GM19397 (cell line): ENCODE measurements at regions not wholly inside any gene's neighbourhood (a gene's known extent, or its start where the extent isn't known, plus 50 kb on each side); places are given as distances from the start of the nearest gene placed in this dataset.
"Not testable (repeated sequence)": the region's sequence is repeated elsewhere in the genome, so short reads cannot be mapped to it uniquely, and the experiment has no call there.

Experiments used
- ATAC-seq: cut with Tn5 transposase; IDR thresholded peaks from one replicate; pipeline ENCODE4 v1.9.1; 2021; ENCODE audit warnings: mild to moderate bottlenecking, moderate library complexity; ENCODE audit not compliant: unreplicated experiment

GRCh38 chr16:85445779-85446222, 167.3 kb upstream of the GSE1 start:
- ATAC-seq = no peak

GRCh38 chr16:85446951-85447692, 166.0 kb upstream of the GSE1 start:
- no peak for ATAC-seq

DNA sequence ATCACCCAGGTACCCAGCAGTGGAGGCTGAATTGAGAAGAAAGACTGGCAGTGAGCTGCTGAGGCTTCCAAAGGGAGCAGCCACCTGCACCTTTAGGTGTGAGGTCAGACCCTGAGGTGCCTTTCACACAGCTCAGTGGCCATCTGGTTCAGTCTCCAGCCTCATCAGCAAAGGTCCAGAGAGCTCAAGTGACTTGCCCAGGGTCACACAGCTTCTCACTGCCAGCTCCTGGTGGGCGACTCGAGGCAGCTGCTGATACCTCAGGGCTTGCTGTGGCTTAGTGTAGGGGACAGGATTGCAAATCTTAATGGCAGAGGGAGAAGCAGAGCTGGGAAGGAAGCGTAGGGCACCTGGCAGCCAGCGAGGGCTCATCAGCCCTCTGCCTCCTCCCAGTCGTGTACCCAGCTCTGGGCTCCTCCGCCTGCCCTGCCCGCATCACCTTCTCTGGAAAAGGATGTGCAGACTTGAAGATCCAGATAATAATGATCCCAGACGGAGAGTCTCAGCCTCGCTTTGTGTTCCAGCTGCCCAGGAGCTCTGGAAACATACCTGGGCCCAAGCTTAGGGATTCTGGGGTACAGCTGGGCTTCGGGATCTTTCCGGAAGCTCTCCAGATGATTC, 165.3 kb upstream of the GSE1 start:
- ATAC-seq = no peak

DNA sequence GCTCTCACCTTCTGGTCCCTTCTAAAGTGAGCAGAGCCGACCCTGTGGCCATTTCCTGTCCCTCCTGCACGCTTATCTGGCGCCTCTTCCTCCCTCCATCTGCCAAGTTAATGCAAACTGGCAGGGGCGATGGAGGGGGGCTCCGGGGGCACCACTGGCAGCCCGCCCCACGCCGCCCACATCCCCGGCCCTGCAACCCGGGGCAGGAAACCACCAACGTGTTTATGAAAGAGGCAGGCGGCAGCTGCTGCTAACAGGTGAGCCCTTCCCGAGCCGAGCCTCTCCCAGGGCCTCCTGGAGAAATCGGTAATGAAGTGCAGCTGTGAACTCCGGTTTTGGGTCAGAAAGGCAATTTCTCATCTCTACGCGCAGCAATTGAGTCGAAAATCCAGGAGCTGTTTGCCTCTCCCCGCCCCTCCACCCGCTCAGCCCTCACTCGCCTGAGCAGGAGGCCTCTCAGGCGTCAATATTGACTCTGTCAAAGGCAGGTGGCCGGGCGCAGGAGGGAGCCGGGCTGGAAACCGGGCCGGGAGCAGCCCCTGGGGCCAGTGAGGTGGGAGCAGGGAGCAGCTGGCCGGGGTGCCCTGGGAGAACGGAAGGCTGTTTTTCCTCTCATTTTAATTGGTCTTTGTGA, 164.4 kb upstream of the GSE1 start:
- no peak for ATAC-seq

- no peak for ATAC-seq
These were observed 163.8 kb upstream of the GSE1 start for GRCh38 chr16:85449191-85449884.

DNA sequence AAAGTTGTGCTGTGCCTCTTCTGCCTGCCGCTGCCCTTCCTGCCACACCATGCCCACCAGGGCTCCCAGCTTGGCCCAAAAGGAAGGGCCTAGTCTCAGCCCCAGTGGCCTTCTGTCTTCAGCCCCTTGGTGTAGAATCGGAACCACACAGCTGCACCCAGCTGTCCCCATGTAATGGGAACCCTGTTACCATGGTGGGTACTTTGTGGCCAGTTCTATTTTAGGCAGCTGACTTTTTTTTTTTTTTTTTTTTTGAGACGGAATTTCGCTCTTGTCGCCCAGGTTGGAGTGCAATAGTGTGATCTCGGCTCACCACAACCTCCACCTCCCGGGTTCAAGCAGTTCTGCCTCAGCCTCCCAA, 163.3 kb upstream of the GSE1 start:
- no peak for ATAC-seq

DNA sequence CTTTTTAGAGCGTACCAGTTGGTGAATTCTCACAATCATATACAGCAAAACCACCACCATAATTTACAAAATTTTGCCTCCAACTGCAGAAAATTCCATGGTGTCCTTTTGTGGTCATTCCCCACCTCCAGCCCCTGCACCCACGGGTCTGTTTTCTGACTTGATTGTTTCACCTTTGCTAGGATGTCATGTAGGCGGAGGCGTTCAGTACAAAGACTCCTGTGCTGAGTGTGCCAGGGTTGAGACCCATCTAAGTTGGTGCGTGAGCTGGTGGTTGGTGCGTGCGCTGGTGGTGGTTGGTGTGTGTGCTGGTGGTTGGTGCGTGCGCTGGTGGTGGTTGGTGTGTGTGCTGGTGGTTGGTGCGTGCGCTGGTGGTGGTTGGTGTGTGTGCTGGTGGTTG, 162.0 kb upstream of the GSE1 start:
- not testable (repeated sequence) for ATAC-seq

- no peak for ATAC-seq
These were observed 161.3 kb upstream of the GSE1 start for GRCh38 chr16:85451641-85452363.

DNA sequence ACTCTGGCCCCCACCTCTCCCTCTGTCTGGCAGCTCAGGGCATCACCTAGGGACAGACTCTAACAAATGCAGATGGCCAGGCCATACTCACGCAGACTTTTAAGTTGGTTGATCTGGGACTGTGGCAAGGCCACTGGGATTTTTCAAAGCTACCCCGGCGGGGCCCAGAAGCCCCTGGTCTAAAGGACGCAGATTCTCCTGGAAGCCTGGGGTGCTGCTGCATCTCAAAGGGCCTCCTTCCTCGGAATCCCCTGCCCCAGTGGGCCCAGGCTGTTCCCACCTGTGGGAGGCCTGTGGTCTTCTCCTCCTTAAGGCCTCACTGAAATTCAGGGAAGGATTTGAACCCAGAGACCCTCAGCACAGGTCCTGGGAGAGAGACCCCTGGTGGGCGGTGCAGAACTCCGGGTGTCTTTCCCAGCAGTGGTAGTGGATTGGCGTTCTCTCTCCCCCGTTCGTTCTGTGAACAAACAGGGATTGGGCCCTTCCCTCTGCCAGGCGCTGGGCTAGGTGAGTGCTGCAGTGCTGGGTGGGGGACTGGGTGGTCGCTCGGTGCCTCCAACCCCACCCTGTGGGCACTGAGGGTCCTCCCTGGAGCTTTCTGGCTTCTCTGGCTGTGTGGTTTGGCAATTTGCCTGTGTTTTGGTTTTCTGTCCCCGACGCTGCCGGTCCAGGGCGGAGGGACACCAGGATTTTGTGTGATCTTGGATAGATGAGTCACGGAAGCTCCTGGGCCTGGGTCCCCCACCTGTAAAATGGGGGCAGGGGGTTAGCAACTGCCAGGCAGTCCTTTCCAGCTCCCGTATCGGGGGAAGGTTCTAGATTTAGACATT, 160.5 kb upstream of the GSE1 start:
- no peak for ATAC-seq

GRCh38 chr16:85453194-85453678, 159.9 kb upstream of the GSE1 start:
- ATAC-seq = no peak

DNA sequence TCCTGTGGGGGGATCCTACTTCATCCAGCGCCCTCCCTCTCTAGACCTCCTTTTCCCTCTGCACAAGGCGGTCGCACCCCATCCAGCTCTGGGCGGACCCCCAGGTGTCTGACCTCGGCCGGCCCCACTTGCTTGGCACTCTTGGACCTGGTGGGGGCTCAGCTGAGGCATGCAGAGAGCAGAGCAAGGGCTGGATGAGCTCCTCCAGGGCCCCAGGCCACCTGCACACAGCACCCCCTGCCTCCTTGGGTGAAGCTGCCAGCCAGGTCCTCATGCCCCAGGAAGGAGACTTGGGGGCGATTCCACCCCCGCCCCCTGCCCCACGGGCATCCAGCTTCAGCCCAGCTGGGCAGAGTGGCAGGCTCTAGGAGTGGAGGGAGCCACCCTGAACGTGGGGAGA, 159.4 kb upstream of the GSE1 start:
- ATAC-seq = no peak

DNA sequence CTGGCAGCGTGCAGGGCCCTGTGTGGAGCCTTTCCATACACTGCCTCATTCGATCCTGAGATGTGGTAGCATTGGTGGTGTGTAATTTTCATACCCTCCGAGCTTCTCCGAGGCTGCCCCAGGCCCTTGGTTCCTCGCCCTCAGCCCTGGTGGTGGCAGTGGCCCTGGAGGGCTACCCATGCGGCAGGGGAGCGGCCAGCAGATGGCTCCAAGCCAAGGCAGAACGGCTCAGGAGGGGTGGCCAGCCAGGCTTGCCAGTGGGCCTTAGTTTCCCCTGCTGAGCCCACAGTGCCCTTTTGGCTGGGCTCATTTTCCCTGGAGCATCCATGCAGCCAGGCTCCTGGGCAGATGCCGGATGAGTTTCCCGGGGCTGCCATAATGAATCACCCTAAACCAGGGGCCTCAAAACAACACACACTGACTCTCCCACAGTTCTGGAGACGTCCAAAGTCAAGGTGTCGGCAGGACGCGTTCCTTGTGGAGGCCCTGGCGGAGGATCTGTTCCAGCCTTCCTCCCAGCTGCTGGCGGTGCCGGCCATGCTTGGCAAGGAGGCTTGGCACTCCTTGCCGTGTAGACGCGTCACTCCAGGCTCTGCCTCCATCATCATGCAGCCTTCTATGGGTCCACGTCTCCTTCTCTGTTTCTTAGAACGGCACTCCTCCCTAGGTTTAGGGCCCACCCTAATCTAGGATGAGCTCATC, 158.8 kb upstream of the GSE1 start:
- ATAC-seq = no peak

DNA sequence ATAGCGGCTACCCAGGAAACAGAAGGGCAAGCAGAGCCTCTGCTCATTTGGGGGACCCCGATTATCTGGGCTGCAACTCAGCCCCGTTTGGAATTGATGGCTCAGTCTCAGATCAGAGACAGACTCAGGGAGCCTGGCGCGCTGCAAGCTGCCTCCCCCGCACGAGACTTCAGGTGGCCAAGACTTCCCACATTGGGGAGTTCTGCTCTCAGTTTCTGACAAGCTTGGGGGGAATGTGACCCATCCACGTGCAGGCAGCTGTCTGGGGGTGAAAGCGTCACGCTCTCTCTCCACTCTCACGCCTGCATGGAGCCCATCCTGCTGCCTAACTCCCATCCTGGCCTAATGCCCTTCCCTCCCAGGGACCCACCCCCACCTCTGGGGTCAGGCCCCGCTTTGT, 157.6 kb upstream of the GSE1 start:
- no peak for ATAC-seq

- no peak for ATAC-seq
These were observed 155.8 kb upstream of the GSE1 start for GRCh38 chr16:85457366-85457765.

DNA sequence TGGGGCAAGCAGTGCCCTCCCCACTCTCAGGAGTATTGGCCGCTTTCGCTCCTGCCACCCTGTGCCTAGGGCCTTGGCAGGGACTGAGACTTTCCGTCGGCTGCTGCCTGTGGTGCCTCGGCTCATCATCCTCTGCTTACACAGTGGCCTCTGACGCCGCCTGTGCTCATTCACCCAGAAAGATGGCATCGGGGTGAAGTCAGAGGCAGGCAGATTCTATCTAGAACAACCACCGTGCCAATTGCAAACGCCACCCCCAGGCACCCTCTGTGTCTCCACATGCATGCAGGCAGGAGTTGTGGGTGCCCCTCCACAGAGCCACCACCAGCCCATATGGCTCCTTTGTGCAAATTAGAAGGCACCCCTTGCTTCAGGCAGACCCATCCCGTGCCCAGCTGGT, 154.2 kb upstream of the GSE1 start:
- ATAC-seq = no peak

DNA sequence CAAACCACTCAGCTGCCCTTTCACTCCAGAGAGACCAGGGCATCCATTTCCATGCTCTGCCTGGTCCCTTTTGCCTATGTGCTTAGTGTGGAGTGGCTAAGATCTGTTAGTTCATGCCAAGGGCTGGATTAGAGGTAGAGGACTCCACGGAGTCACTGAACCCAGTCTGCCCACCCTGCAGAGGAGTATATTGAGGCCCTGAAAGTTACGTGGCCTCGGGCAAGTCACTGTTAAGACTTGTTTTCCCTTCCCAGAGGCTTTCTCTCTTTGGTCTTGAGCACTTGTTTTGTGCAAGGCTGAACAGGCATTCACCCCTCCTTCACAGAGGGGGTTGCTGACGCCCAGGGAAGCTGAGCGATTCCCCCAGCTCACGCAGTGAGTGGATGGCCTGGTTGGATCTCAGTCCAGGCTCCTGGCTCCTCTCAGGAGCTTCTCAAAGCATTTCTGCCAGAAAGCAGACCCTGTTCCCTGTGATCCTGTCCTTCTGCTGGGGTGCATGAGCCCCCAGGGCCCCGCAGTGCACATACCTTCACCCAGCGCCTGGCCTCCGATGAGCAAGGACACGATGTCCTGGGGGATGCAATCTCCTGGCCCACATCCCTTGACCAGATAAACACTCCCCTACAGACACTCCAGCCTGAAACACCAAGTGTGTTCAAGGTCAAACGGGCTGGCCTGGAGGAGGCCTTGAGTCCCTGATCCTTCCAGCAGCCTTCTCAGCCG, 153.4 kb upstream of the GSE1 start:
- ATAC-seq = no peak

DNA sequence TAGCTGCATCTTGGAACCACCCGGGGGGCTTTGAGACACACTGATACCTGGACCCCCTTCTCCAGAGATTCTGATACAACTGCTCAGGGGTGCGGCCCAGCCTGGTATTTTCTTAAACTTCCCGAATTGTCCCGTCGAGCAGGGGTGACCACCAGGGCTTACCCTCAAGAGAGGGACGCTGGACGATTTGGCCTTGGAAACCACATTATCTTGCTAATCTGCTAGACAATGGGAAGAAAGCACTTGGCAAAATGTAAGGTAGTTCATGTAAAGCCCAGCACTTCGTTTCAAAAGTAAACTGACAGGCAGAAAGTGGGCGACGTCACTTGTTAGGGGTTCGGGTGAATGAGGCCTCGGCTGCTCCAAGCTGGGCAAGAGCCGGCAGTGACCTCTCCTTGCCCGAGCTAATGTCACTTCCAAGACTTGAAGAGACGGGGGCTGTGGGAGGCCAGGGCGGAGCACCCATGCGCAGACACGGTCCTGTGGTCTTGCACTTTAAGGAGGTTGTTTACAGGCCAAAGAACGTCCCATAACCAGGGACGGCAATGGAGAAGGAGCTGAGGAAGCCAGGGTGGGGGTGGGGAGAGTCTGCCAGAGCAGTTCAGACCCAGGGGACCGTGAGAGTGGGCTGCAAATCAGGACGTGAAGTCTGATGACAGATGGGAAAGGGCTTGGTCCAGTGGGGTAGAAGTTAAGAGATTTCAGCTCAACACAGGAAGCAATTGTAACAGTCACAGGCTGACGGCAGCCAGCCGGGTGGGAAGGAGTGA, 152.7 kb upstream of the GSE1 start:
- ATAC-seq = no peak
